SK-N-MC (cell line): ENCODE measurements at regions not wholly inside any gene's neighbourhood (a gene's known extent, or its start where the extent isn't known, plus 50 kb on each side); places are given as distances from the start of the nearest gene placed in this dataset.
"Not testable (repeated sequence)": the region's sequence is repeated elsewhere in the genome, so short reads cannot be mapped to it uniquely, and the experiment has no call there.

Experiments used
- DNase-seq: peaks from one replicate; pipeline ENCODE4 v3.0.0-alpha.2; 2011; ENCODE audit warnings: low read depth, low spot score
- H3K27ac ChIP-seq: fragments of 200-600 bp; sonication (generic); 2 replicates; pipeline ENCODE4 v1.5.1; 2016; ENCODE audit warnings: mixed run types
- H3K36me3 ChIP-seq: fragments of 200-600 bp; sonication (generic); 2 replicates; pipeline ENCODE4 v1.6.1; 2017; ENCODE audit warnings: antibody characterized with exemption, low read length, mixed read lengths; ENCODE audit not compliant: insufficient read depth
- H3K4me3 ChIP-seq: fragments of 200-600 bp; sonication (generic); 2 replicates; pipeline ENCODE4 v1.5.1; 2016
- H3K9ac ChIP-seq: fragments of 200-600 bp; sonication (generic); 2 replicates; pipeline ENCODE4 v1.8.0; 2017; ENCODE audit warnings: mixed run types, mixed read lengths; ENCODE audit not compliant: insufficient read length
- H3K9me3 ChIP-seq: fragments of 200-600 bp; sonication (generic); 2 replicates; pipeline ENCODE4 v1.6.1; 2017; ENCODE audit warnings: low read depth, mild to moderate bottlenecking, antibody characterized with exemption, low read length, moderate library complexity, mixed read lengths
- EZH2 ChIP-seq: fragments of 200-600 bp; sonication (generic); IDR thresholded peaks from one replicate; pipeline ENCODE4 v1.6.1; 2017; ENCODE audit warnings: antibody characterized with exemption
- FOXP2 ChIP-seq: optimal IDR thresholded peaks from 2 replicates; pipeline ENCODE3; 2011; ENCODE audit warnings: mild to moderate bottlenecking, moderate library complexity; ENCODE audit not compliant: insufficient read depth; ENCODE audit errors: extremely low read length, control extremely low read depth
- POLR2AphosphoS5 ChIP-seq: IDR thresholded peaks from 2 replicates; pipeline ENCODE4 v1.6.1; 2012; ENCODE audit warnings: mild to moderate bottlenecking, low read depth, low read length, borderline replicate concordance

DNA sequence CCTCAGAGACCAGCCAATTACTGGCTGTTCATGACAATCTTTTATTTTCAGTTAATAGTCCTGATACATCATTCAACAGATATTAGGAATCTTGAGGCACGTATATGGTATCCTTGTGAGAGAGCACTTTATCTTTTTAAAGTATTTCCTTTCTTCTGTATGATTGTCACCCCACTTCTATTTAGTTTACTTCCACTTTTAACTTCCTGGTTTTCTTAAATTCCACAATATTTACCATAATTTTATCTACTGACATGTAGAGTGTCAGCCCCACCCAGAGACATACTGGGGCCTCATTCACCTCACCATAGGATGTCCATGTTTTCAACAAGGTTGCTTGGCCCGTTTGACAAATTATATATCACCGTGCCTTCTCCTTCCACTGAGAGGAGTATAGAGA, 182.9 kb upstream of the ID2 start:
- TF ChIP-seq FOXP2 (no peak), POLR2AphosphoS5 (no peak), EZH2 (no peak)
- Histone ChIP-seq H3K9ac (no peak overlapping the region), H3K4me3 (no peak overlapping the region), H3K9me3 (no peaks in the 10 kb centered on the region), H3K36me3 (no peaks in the 10 kb centered on the region), H3K27ac (no peak overlapping the region)
- DNase-seq: no peak

GRCh38 chr2:8500124-8501054, 181.5 kb upstream of the ID2 start:
- Histone ChIP-seq H3K9me3 (no peaks in the 10 kb centered on the region), H3K4me3 (no peak overlapping the region), H3K36me3 (no peaks in the 10 kb centered on the region), H3K27ac (no peak overlapping the region), H3K9ac (no peak overlapping the region)
- TF ChIP-seq POLR2AphosphoS5 (no peak), FOXP2 (no peak), EZH2 (no peak)
- no peak for DNase-seq

DNA sequence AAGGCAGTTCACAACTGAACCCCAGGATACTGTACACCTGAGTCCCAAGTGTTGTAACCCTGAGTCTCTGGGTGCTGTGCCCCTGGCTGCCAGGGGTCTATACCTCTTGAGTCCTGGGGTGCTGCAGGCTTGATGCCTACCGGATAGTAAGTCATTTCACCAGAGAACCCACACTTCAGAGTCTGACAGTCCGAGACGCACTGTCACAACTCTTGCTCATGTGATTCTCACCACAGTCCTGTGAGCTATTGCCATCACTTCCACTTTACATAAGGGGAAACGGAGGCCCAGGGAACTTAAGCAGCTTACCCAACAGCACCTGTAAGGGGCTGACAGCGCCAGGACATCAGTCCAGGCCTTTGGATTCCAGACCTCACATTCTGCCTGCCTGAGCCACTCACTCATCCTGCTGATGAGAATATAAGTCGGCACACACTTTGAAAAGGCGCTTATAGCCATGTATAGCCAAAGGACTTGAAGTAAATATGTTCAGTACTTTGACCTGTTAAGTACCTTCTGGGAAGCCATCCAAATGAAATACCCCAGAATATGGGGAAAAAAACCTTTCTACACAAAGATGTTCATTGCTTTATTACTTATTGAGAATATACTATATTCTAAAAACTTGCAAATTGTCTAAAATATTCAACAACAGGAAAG, 180.7 kb upstream of the ID2 start:
- H3K9me3 ChIP-seq: no peaks in the 10 kb centered on the region
- H3K27ac ChIP-seq: no peak overlapping the region

DNA sequence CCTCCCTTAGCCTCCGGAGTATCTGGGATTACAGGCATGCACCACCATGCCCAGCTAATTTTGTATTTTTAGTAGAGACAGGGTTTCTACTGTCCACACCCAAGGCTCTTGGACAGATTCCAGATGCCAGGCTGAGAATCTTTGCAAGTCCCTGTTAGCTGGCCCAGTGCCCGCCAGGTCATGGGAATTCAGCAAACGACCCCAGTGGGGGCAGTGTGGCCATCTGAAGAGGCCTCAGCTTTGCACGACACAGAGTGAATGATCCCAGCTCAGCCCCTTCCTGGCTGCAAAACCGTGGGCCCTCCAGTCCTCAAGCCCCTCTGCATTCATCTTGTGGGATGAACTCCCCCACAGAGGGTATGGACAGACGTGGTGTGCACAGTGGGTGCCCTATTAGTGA, 179.5 kb upstream of the ID2 start:
- no peak for TF ChIP-seq FOXP2
- TF ChIP-seq POLR2AphosphoS5: no peak
- no peak overlapping the region for H3K27ac ChIP-seq
- H3K9me3 ChIP-seq: no peaks in the 10 kb centered on the region
- H3K4me3 ChIP-seq: no peak overlapping the region
- no peak for DNase-seq
- no peaks in the 10 kb centered on the region for H3K36me3 ChIP-seq
- no peak overlapping the region for H3K9ac ChIP-seq

More for the DNA sequence above, 180.7 kb upstream of the ID2 start:
- no peak overlapping the region for H3K4me3 ChIP-seq
- H3K9ac ChIP-seq: no peak overlapping the region
- H3K36me3 ChIP-seq: no peaks in the 10 kb centered on the region
- no peak for TF ChIP-seq EZH2
- no peak for TF ChIP-seq POLR2AphosphoS5
- TF ChIP-seq FOXP2: no peak
- DNase-seq: no peak

GRCh38 chr2:8505311-8505920, 176.4 kb upstream of the ID2 start:
- H3K27ac ChIP-seq: no peak overlapping the region
- no peak for TF ChIP-seq EZH2
- TF ChIP-seq POLR2AphosphoS5: no peak
- DNase-seq: no peak
- H3K36me3 ChIP-seq: no peaks in the 10 kb centered on the region
- H3K4me3 ChIP-seq: no peak overlapping the region
- H3K9me3 ChIP-seq: no peaks in the 10 kb centered on the region
- H3K9ac ChIP-seq: no peak overlapping the region

DNA sequence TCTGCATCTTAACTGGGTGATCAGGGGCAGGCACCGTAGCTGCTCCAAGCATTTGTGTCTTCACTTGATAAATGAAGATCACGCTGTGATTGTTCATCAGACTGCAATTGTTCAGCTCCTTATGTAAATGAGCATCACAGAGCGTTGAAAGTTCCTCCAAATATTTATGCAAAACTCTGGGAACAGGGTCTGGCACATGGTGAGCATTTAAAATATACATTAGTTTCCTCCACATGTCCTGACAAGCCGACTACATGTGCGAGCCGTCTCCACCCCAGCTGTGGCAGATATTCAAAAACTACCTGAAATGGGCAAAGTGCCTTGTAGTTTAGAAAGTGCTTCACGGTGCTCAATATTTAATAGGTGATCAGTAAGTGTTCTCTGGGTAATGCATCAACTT, 175.1 kb upstream of the ID2 start:
- no peak overlapping the region for H3K4me3 ChIP-seq
- H3K9me3 ChIP-seq: no peaks in the 10 kb centered on the region
- no peak overlapping the region for H3K9ac ChIP-seq
- no peak for TF ChIP-seq EZH2
- no peak for TF ChIP-seq FOXP2
- TF ChIP-seq POLR2AphosphoS5: no peak
- DNase-seq: no peak
- H3K27ac ChIP-seq: no peak overlapping the region
- no peaks in the 10 kb centered on the region for H3K36me3 ChIP-seq

- H3K9me3 ChIP-seq: no peaks in the 10 kb centered on the region
- DNase-seq: no peak
- no peak overlapping the region for H3K9ac ChIP-seq
- no peak for TF ChIP-seq POLR2AphosphoS5
- no peak for TF ChIP-seq EZH2
- TF ChIP-seq FOXP2: no peak
- H3K27ac ChIP-seq: no peak overlapping the region
- no peak overlapping the region for H3K4me3 ChIP-seq
- no peaks in the 10 kb centered on the region for H3K36me3 ChIP-seq
These were observed 173.1 kb upstream of the ID2 start for GRCh38 chr2:8508766-8509165.

DNA sequence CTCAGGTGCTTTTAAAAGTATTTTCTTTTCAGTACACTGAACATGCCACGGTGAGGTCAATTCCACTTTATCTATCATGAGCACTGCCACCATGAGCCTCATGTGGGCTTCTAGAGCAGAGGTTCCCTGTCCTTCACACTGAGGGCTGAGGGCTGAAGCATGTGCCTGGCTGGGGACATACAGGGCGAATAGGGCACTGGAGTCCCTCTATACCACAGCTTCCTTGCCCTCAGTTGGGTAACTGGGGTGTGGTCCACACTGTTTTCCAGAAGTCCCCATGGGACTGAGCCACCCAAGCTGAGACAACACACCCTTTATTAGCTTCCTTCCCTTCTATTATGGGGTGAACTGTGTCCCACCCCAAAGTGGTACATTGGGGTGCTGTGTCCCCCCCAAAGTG, 172.2 kb upstream of the ID2 start:
- no peak for TF ChIP-seq EZH2
- no peak for TF ChIP-seq POLR2AphosphoS5
- no peak for TF ChIP-seq FOXP2
- no peak overlapping the region for H3K4me3 ChIP-seq
- DNase-seq: no peak
- no peak overlapping the region for H3K27ac ChIP-seq
- no peaks in the 10 kb centered on the region for H3K36me3 ChIP-seq
- no peak overlapping the region for H3K9ac ChIP-seq
- H3K9me3 ChIP-seq: no peaks in the 10 kb centered on the region

- H3K9me3 ChIP-seq, H3K36me3 ChIP-seq, H3K27ac ChIP-seq, H3K4me3 ChIP-seq, H3K9ac ChIP-seq, DNase-seq: not testable (repeated sequence)
These were observed 171.8 kb upstream of the ID2 start for GRCh38 chr2:8510055-8510454.
